ENCODE measurements at regions not wholly inside any gene's neighbourhood (a gene's known extent, or its start where the extent isn't known, plus 50 kb on each side); places are given as distances from the start of the nearest gene placed in this dataset.
A peak's percentile ranks its signal among the peaks of the same experiment; 100 is the strongest.
"Not testable (repeated sequence)": the region's sequence is repeated elsewhere in the genome, so short reads cannot be mapped to it uniquely, and the experiment has no call there.

DNA sequence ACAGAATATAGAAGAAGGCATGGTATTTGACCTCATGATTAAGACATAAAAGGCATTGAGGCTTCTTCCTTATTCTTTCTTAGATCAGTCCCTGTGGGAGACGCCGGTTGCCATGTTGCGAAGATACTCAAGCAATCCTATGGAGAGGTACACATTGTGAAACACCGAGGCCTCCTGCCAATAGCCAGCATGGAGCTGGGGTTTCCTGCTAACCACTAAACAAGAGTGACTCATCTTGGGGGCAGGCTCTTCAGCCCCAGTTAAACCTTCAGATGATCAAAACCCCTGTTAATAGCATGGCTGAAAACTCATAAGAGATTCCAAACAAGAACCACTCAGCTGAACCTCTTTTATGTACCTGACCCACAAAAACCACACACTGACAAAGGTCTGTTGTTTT, 478.8 kb downstream of the CD83 start:
- Mint-ChIP-seq H3K4me1 (no peaks in the 10 kb centered on the region), H3K4me3 (no peak overlapping the region), H3K27ac (no peak overlapping the region), H3K36me3 (no peaks in the 10 kb centered on the region), H3K9me3 (no peaks in the 10 kb centered on the region), H3K27me3 (ENCODE audit: low read depth in 2 of 2) (no peaks in the 10 kb centered on the region)
- DNase-seq, result no peak
- WGBS (ENCODE audit: insufficient coverage), result 84% methylated on average over 4 of the region's 4 CpGs
- peak in 1 of 3 donors; percentile 21 for ATAC-seq
- Histone ChIP-seq H3K4me3 (ENCODE audit: low read length) (no peak overlapping the region), H3K9me3 (ENCODE audit: control insufficient read depth, insufficient read depth, low read length) (peaks cover 2% of the 10 kb centered on the region), H3K27ac (ENCODE audit: low read length) (no peak overlapping the region), H3K36me3 (ENCODE audit: control insufficient read depth, insufficient read depth, low read length) (no peaks in the 10 kb centered on the region), H3K27me3 (ENCODE audit: control insufficient read depth, insufficient read depth, low read length) (no peaks in the 10 kb centered on the region), H3K4me1 (ENCODE audit: control insufficient read depth, insufficient read depth, low read length) (no peaks in the 10 kb centered on the region)
- TF ChIP-seq CTCF (IDR thresholded peaks at IDR 0.05), result no peak
- intact Hi-C loops (cut with micrococcal nuclease), result no loop called here

DNA sequence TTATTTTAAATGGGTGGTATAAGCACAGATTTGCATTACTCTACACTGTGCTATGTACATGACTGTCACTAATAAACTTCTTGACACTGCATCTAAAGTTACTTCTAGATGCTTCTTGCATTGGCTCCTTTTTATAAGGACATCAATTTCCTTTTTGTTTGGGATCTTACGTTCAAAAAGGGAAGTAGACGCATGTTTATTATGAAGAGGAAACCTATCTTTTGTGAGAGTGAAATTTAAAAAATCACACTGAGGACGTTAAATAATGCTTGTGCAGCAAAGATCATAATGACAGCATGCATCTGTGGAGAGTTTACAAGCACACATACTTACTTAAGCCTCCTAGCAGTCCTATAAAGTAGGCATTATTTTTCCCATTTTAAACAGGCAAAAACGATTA, 479.5 kb downstream of the CD83 start:
- Histone ChIP-seq H3K27ac (ENCODE audit: low read length) (no peak overlapping the region), H3K4me3 (ENCODE audit: low read length) (no peak overlapping the region), H3K9me3 (ENCODE audit: control insufficient read depth, insufficient read depth, low read length) (peaks cover 2% of the 10 kb centered on the region), H3K27me3 (ENCODE audit: control insufficient read depth, insufficient read depth, low read length) (no peaks in the 10 kb centered on the region), H3K36me3 (ENCODE audit: control insufficient read depth, insufficient read depth, low read length) (no peaks in the 10 kb centered on the region), H3K4me1 (ENCODE audit: control insufficient read depth, insufficient read depth, low read length) (no peaks in the 10 kb centered on the region)
- no peaks in the 10 kb centered on the region for H3K27me3 Mint-ChIP-seq (ENCODE audit: low read depth in 2 of 2)
- ATAC-seq (no peak), DNase-seq (no peak)
- H3K36me3 Mint-ChIP-seq, result no peaks in the 10 kb centered on the region
- H3K4me3 Mint-ChIP-seq, result no peak overlapping the region
- H3K4me1 Mint-ChIP-seq, result no peaks in the 10 kb centered on the region
- TF ChIP-seq CTCF (IDR thresholded peaks at IDR 0.05), result no peak
- intact Hi-C loops (cut with micrococcal nuclease), result no loop called here
- no peak overlapping the region for H3K27ac Mint-ChIP-seq
- 46% methylated on average over 4 of the region's 4 CpGs for WGBS (ENCODE audit: insufficient coverage)
- H3K9me3 Mint-ChIP-seq, result no peaks in the 10 kb centered on the region

GRCh38 chr6:14598017-14598864, 480.7 kb downstream of the CD83 start:
- H3K27me3 Mint-ChIP-seq (ENCODE audit: low read depth in 2 of 2), result no peaks in the 10 kb centered on the region
- WGBS (ENCODE audit: insufficient coverage), result 73% methylated on average over 6 of the region's 6 CpGs
- Histone ChIP-seq H3K36me3 (ENCODE audit: control insufficient read depth, insufficient read depth, low read length) (no peaks in the 10 kb centered on the region), H3K4me1 (ENCODE audit: control insufficient read depth, insufficient read depth, low read length) (no peaks in the 10 kb centered on the region), H3K9me3 (ENCODE audit: control insufficient read depth, insufficient read depth, low read length) (peaks cover 2% of the 10 kb centered on the region), H3K27ac (ENCODE audit: low read length) (no peak overlapping the region), H3K4me3 (ENCODE audit: low read length) (no peak overlapping the region), H3K27me3 (ENCODE audit: control insufficient read depth, insufficient read depth, low read length) (no peaks in the 10 kb centered on the region)
- H3K4me1 Mint-ChIP-seq, result no peaks in the 10 kb centered on the region
- no peak for ATAC-seq
- intact Hi-C loops (cut with micrococcal nuclease), result no loop called here
- H3K36me3 Mint-ChIP-seq, result no peaks in the 10 kb centered on the region
- H3K4me3 Mint-ChIP-seq, result no peak overlapping the region
- H3K9me3 Mint-ChIP-seq, result no peaks in the 10 kb centered on the region
- TF ChIP-seq CTCF (IDR thresholded peaks at IDR 0.05), result no peak
- DNase-seq, result no peak
- H3K27ac Mint-ChIP-seq, result no peak overlapping the region

GRCh38 chr6:14600306-14600705, 482.7 kb downstream of the CD83 start:
- H3K36me3 ChIP-seq (ENCODE audit: control insufficient read depth, insufficient read depth, low read length); H3K4me1 ChIP-seq (ENCODE audit: control insufficient read depth, insufficient read depth, low read length); H3K27ac Mint-ChIP-seq; H3K4me3 ChIP-seq (ENCODE audit: low read length); intact Hi-C loops (cut with micrococcal nuclease); H3K4me1 Mint-ChIP-seq; DNase-seq; H3K4me3 Mint-ChIP-seq; ATAC-seq; H3K27ac ChIP-seq (ENCODE audit: low read length); H3K27me3 ChIP-seq (ENCODE audit: control insufficient read depth, insufficient read depth, low read length); H3K9me3 ChIP-seq (ENCODE audit: control insufficient read depth, insufficient read depth, low read length); H3K36me3 Mint-ChIP-seq; H3K27me3 Mint-ChIP-seq (ENCODE audit: low read depth in 2 of 2); H3K9me3 Mint-ChIP-seq: not testable (repeated sequence)
- 92% methylated on average over 7 of the region's 8 CpGs for WGBS (ENCODE audit: insufficient coverage)
